ENCODE measurements at regions not wholly inside any gene's neighbourhood (a gene's known extent, or its start where the extent isn't known, plus 50 kb on each side); places are given as distances from the start of the nearest gene placed in this dataset.
"Not testable (repeated sequence)": the region's sequence is repeated elsewhere in the genome, so short reads cannot be mapped to it uniquely, and the experiment has no call there.

DNA sequence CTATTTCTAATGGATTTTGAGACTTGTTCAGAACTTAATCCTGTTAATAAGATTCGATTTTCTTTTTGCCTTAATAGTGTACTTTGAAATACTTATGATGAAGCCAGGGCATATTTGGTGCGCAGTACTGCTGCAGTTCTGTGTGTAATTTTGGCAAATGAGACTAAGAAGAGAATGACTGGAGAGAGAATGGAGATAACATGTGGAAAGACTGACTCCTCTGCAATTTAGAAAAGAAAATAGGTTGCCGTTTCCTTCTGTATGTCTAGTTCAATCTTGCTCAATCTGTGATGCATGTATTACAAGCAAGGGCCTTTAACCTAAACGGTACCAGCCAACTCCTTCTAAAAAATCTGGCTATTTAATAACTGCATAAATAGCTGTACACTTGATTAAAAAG, 285.1 kb upstream of the CDH11 start:
- Mint-ChIP-seq H3K27me3 (no peaks in the 10 kb centered on the region), H3K27ac (no peak overlapping the region), H3K4me1 (no peaks in the 10 kb centered on the region), H3K9me3 (peaks cover 11% of the 10 kb centered on the region), H3K4me3 (no peak overlapping the region), H3K36me3 (ENCODE audit: low read depth) (no peaks in the 10 kb centered on the region)
- POLR2A ChIA-PET = no interaction called here
- CTCF ChIA-PET = no interaction called here
- DNase-seq = no peak

DNA sequence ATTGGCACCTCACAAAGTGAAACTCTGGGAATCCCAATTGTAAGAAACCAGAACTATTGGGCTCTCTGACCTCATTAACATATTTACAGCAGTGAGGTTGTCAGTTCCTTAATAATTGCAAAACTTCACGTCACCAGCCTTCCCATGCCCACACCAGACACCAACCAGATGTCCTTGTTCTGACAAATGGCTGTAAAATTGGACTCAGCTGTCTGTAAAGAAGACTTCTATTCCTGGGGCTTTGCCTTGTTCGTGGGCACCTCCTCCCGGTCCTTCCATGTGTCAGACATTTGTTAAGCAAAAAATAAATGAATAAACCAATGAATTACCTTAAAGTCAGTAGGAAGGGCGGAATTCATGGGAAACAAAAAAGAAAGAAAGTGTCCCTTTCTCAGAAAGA, 284.3 kb upstream of the CDH11 start:
- H3K4me3 Mint-ChIP-seq = no peak overlapping the region
- CTCF ChIA-PET = no interaction called here
- H3K27me3 Mint-ChIP-seq = no peaks in the 10 kb centered on the region
- H3K36me3 Mint-ChIP-seq (ENCODE audit: low read depth) = no peaks in the 10 kb centered on the region
- no peak for DNase-seq
- H3K9me3 Mint-ChIP-seq = peaks cover 11% of the 10 kb centered on the region
- H3K27ac Mint-ChIP-seq = no peak overlapping the region
- no peaks in the 10 kb centered on the region for H3K4me1 Mint-ChIP-seq
- POLR2A ChIA-PET = no interaction called here

DNA sequence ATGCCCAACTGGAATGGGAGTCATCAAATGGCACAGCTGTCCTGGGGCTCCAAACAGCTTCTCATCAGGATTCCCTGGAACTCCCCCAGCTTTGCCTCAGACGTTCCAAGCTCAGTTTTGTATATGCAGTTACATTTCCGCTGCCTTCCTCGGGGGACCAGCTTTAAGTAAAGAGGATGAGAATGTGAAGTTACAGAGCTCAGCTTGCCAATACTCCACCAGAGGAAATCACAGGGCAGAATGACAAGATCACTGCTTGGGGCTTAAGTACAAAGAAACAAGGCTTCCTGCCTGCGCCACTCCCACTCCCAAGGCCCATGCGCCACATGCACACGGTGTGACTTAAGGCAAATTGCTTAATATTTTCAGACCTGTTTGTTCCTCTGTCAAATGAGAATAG, 272.4 kb upstream of the CDH11 start:
- DNase-seq = no peak
- H3K27ac Mint-ChIP-seq = no peak overlapping the region
- no peaks in the 10 kb centered on the region for H3K27me3 Mint-ChIP-seq
- H3K4me3 Mint-ChIP-seq = no peak overlapping the region
- no peaks in the 10 kb centered on the region for H3K4me1 Mint-ChIP-seq
- CTCF ChIA-PET = no interaction called here
- POLR2A ChIA-PET = no interaction called here
- H3K36me3 Mint-ChIP-seq (ENCODE audit: low read depth) = no peaks in the 10 kb centered on the region
- peaks cover 17% of the 10 kb centered on the region for H3K9me3 Mint-ChIP-seq

DNA sequence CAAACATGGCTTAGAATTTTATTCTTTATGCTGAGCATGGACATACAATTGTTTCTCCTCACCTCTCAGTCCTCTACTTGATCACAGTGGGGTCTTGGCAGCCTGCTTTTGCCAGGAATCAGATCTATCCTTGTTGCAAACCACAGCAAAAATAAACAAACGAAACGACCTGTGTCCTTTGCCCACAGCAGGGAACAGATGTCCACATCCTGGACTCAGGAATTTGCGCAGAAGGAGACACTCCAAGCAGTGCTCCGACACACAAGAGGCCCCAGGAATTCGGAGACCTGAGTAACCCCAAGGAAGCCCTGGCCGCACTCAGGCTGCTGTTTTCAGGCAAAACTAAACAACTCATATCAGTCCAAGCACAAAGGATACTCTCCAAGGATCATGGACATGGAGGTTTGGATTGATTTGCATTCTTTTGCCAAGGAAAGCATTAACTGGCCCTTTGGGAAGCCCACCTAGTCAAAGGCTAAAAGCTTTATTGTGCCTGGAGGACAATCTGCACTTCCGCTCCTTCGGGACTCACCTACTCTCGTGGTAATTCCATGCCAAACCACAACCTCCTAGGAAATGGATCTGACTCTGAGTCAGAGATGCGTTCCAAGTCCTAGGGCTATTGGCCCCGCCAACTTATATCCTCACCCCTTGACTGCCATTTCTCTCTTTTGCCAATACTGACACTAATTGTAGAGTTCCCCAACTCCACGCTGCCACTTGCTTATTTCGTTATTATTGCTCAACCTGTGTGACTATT, 271.1 kb upstream of the CDH11 start:
- ChIA-PET POLR2A (no interaction called here), CTCF (no interaction called here)
- Mint-ChIP-seq H3K4me3 (no peak overlapping the region), H3K36me3 (ENCODE audit: low read depth) (no peaks in the 10 kb centered on the region), H3K27me3 (no peaks in the 10 kb centered on the region), H3K27ac (no peak overlapping the region), H3K9me3 (peaks cover 17% of the 10 kb centered on the region), H3K4me1 (no peaks in the 10 kb centered on the region)
- no peak for DNase-seq

DNA sequence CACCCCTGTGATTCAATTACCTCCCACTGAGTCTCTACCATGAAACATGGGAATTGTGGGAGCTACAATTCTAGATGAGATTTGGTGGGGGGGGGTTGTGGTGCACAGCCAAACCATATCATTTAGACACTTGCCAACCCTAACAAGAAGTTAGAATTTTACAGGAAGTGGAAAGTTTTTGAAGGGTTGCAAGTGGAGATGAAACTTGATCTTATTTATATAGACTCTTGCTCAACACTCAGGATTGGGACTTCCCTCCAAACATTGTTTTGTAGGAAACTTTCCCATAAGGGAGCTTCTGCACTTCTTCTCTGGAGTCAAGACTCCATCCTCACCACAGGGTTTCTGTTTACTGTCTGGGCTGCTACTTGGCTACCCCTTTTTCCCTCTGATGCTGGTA, 266.7 kb upstream of the CDH11 start:
- no peak for DNase-seq
- ChIA-PET CTCF (no interaction called here), POLR2A (no interaction called here)
- H3K36me3 Mint-ChIP-seq (ENCODE audit: low read depth) = no peaks in the 10 kb centered on the region
- no peaks in the 10 kb centered on the region for H3K4me1 Mint-ChIP-seq
- H3K27ac Mint-ChIP-seq = no peak overlapping the region
- no peak overlapping the region for H3K4me3 Mint-ChIP-seq
- H3K9me3 Mint-ChIP-seq = peaks cover 16% of the 10 kb centered on the region
- H3K27me3 Mint-ChIP-seq = no peaks in the 10 kb centered on the region

DNA sequence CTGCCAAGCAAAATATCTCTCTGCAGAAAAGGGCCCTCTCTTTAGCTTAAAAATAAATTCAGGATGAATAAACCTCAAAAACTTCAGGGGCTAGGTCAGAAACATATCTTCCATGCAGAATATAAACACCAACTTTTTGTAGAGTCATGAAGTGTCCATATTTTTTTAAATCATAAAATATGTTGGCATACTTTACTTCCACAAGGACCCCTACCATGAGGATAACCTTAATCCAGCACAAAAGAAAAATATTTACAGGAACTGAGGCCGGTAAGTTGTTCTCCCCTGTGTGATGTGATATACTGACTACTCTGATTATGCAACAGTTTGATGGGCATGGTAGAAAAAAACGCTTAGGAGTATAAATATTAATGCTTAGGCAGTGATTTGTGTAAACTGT, 264.8 kb upstream of the CDH11 start:
- ChIA-PET POLR2A (no interaction called here), CTCF (no interaction called here)
- Mint-ChIP-seq H3K4me1 (no peaks in the 10 kb centered on the region), H3K27me3 (no peaks in the 10 kb centered on the region), H3K36me3 (ENCODE audit: low read depth) (no peaks in the 10 kb centered on the region), H3K27ac (no peak overlapping the region), H3K9me3 (peaks cover 13% of the 10 kb centered on the region), H3K4me3 (no peak overlapping the region)
- DNase-seq = no peak

DNA sequence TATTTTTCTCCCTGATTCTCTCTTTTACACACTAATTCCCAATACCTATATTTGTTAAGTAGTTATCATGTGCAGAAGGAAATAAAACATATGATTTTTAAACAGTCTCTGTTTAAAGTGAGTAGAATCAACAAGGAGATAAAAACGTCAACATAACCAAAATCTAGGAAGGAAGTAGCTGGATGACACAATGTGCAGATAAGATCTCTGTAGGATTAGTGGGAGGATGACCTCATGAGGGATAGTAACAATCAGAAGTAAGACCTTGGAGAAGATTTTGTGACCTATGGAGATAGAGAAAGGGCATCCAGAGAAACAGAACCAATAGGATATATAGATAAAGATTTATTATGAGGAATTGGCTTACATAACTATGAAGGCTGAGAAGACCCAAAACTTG, 262.6 kb upstream of the CDH11 start:
- DNase-seq = no peak
- no peaks in the 10 kb centered on the region for H3K27me3 Mint-ChIP-seq
- no peak overlapping the region for H3K27ac Mint-ChIP-seq
- H3K36me3 Mint-ChIP-seq (ENCODE audit: low read depth) = no peaks in the 10 kb centered on the region
- no peak overlapping the region for H3K4me3 Mint-ChIP-seq
- POLR2A ChIA-PET = no interaction called here
- H3K4me1 Mint-ChIP-seq = no peaks in the 10 kb centered on the region
- H3K9me3 Mint-ChIP-seq = peaks cover 10% of the 10 kb centered on the region
- CTCF ChIA-PET = no interaction called here

DNA sequence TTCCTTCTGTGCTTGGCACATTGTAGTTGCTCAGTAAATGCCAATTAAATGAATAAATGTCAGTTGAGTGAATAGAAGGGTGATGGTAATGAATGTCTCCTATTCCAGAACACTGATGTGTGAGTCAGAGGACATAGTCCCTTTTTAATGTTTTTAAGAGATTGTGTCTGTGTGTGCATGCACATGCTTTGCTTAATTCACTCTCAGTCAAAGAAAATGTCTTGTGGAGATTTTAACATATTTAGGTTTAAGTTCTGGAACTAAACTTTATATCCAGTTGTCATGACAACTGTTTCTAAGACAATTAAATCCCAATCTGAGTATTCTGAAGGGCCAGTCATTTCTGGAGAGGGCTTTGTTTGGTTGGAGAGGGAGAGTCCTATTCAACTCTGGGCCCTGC, 255.3 kb upstream of the CDH11 start:
- H3K4me3 Mint-ChIP-seq = no peak overlapping the region
- ChIA-PET CTCF (no interaction called here), POLR2A (no interaction called here)
- H3K27me3 Mint-ChIP-seq = no peaks in the 10 kb centered on the region
- H3K4me1 Mint-ChIP-seq = no peaks in the 10 kb centered on the region
- H3K36me3 Mint-ChIP-seq (ENCODE audit: low read depth) = no peaks in the 10 kb centered on the region
- no peak for DNase-seq
- H3K9me3 Mint-ChIP-seq = no peaks in the 10 kb centered on the region
- H3K27ac Mint-ChIP-seq = no peak overlapping the region

DNA sequence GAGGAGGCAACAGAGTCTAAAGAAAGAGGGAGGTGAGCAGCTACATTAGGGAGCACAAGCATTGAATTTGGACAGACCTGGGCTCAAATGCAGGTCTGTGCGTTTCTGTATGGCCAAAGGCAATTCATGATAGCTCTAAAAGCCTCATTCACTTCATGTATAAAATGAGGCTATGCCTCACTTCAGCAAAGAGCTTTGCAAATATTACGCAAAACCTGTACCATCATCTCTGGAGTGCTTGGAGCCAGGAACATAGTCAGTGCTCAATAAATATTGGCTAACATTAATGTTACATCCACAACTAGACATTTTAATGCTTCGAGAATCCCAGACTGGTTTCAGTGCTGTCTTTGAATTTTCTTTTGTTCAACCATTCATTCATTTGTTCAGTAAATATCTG, 254.7 kb upstream of the CDH11 start:
- ChIA-PET CTCF (no interaction called here), POLR2A (no interaction called here)
- H3K4me1 Mint-ChIP-seq = no peaks in the 10 kb centered on the region
- no peaks in the 10 kb centered on the region for H3K27me3 Mint-ChIP-seq
- no peak overlapping the region for H3K4me3 Mint-ChIP-seq
- DNase-seq = no peak
- H3K9me3 Mint-ChIP-seq = no peaks in the 10 kb centered on the region
- no peak overlapping the region for H3K27ac Mint-ChIP-seq
- no peaks in the 10 kb centered on the region for H3K36me3 Mint-ChIP-seq (ENCODE audit: low read depth)

DNA sequence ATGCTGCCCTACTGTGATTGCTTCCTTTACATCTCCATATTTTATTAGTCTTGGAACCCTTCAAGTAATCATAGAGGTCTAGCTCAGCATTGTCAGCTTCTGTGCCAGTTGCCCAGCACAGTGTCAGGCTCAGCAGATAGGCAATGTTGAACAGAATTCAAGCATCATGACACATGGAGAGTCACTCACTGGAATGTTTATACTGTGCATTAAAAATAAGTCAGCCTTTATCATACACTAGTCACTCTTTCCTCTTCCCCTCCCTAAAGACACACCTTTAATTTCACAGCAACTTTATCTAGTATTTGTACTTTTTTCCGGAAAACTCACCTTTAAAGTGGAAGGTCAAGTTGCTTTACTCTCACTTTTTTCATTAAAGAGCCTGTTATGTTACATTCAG, 253.8 kb upstream of the CDH11 start:
- DNase-seq = no peak
- no peaks in the 10 kb centered on the region for H3K36me3 Mint-ChIP-seq (ENCODE audit: low read depth)
- ChIA-PET POLR2A (no interaction called here), CTCF (no interaction called here)
- no peaks in the 10 kb centered on the region for H3K27me3 Mint-ChIP-seq
- no peak overlapping the region for H3K27ac Mint-ChIP-seq
- no peaks in the 10 kb centered on the region for H3K4me1 Mint-ChIP-seq
- no peak overlapping the region for H3K4me3 Mint-ChIP-seq
- H3K9me3 Mint-ChIP-seq = no peaks in the 10 kb centered on the region

DNA sequence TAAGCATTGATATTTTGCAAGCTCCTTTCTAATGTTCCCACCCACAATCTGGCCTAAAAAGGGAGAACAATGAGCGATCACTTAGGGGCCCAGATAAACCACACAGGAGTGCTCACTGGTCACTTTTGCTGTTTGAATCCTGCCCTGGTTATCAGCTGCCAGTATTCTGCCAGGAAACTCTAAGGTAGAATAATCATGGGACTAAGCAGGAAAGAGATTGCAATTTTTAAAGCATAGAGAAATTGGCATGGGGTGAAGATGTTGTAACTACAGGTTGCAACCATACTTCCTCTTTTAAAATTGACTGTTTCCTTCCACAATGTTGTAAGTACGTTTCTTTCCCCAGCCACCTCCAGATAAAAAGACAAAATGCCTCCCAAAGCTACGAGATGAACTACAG, 251.2 kb upstream of the CDH11 start:
- peaks cover 3% of the 10 kb centered on the region for H3K9me3 Mint-ChIP-seq
- POLR2A ChIA-PET = no interaction called here
- no peaks in the 10 kb centered on the region for H3K36me3 Mint-ChIP-seq (ENCODE audit: low read depth)
- no peak overlapping the region for H3K4me3 Mint-ChIP-seq
- H3K27ac Mint-ChIP-seq = no peak overlapping the region
- H3K4me1 Mint-ChIP-seq = no peaks in the 10 kb centered on the region
- H3K27me3 Mint-ChIP-seq = no peaks in the 10 kb centered on the region
- CTCF ChIA-PET = no interaction called here
- DNase-seq = no peak

DNA sequence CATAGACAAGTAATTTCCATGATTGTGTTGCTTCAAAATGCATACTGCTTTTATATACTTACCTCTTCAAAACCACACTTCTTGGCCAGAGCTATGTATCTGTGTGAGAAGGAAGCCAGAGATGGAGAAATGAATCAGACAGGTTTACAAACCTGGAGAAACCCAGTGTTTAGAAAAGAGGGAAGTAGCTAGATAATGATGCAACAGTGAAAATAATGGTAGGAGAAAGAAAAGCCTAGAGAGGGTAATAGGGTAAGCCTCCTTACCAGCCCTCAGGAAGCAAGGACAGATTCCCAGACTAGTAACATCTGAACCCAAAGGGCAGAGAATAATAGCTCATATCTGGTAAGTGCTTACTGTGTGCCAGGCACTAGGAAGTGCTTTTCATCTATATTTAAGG, 250.3 kb upstream of the CDH11 start:
- Mint-ChIP-seq H3K27me3 (no peaks in the 10 kb centered on the region), H3K36me3 (ENCODE audit: low read depth) (no peaks in the 10 kb centered on the region), H3K4me1 (no peaks in the 10 kb centered on the region), H3K27ac (no peak overlapping the region), H3K4me3 (no peak overlapping the region), H3K9me3 (peaks cover 3% of the 10 kb centered on the region)
- POLR2A ChIA-PET = no interaction called here
- CTCF ChIA-PET = no interaction called here
- DNase-seq = no peak

DNA sequence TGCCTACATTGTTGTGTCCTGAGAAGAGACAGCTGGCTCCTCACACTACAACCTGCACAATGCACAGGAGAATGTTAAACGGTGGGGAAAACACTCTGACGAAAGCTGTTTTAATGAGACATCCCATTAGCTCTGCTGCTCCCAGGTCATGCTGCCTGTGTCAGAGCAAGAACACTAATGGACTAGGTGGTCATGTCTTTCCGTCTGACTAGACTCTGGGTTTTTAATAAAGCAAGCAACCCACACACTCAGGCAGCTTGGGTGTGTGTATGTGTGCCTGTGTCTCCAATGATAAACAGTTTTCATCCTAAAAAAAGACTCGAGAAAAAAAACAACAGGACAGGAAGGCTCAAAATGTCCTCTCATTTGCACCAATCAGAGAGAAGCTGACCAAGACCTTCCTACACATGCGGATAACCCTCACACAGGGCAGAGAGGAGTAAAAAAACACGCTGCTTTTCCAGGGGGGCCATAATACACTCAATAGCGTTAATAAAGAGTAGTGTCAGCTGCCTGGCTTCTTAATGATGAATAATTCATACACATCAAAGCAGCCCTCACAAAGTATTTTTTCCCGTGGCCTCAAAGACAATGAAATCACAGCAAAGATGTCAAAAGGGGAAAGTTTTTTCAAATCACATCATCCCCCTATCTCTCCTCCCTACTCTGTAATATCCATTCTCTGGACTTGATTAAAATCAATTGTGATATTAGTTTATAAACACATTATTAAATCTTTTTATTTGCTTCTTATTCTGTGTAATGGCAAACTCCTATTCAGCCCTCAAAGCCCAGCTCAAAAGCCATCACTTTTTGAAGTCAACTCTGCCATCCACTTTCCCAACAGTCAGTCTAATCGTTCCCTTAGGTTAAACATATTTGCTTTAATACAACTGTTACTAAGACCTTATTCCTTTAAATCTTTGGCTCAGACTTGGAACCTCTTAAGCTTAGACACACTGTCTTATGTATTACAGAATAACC, 244.2 kb upstream of the CDH11 start:
- no peak for DNase-seq
- ChIA-PET POLR2A (no interaction called here), CTCF (no interaction called here)
- Mint-ChIP-seq H3K4me3 (no peak overlapping the region), H3K4me1 (no peaks in the 10 kb centered on the region), H3K36me3 (ENCODE audit: low read depth) (no peaks in the 10 kb centered on the region), H3K27me3 (no peaks in the 10 kb centered on the region), H3K27ac (no peak overlapping the region), H3K9me3 (peaks cover 8% of the 10 kb centered on the region)

DNA sequence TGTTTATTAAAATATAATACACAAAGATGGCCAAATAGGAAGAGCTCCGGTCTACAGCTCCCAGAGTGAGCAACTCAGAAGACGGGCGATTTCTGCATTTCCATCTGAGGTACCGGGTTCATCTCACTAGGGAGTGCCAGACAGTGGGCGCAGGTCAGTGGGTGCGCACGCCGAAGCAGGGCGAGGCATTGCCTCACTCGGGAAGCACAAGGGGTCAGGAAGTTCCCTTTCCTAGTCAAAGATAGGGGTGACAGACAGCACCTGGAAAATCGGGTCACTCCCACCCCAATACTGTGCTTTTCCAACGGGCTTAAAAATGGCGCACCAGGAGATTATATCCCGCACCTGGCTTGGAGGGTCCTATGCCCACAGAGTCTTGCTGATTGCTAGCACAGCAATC, 234.9 kb upstream of the CDH11 start:
- DNase-seq; H3K27me3 Mint-ChIP-seq; CTCF ChIA-PET; H3K4me1 Mint-ChIP-seq; H3K27ac Mint-ChIP-seq; H3K36me3 Mint-ChIP-seq (ENCODE audit: low read depth); H3K4me3 Mint-ChIP-seq; POLR2A ChIA-PET; H3K9me3 Mint-ChIP-seq: not testable (repeated sequence)

All from activated CD4-positive, alpha-beta memory T cell treated with anti-CD3 and anti-CD28 coated beads, Interleukin-2, amount 10 ng/mL, durations not matched to agents 7 days and 5 days (primary cell).